Effector memory CD8-positive, alpha-beta T cell (primary cell): ENCODE measurements at regions not wholly inside any gene's neighbourhood (a gene's known extent, or its start where the extent isn't known, plus 50 kb on each side); places are given as distances from the start of the nearest gene placed in this dataset.

Experiments used
- ATAC-seq: fragments of 150-1000 bp; cut with Tn5 transposase; replicated peaks from 2 replicates; pipeline ENCODE4 v1.10.0; 2021; ENCODE audit warnings: mild to moderate bottlenecking, moderate library complexity
- DNase-seq, 3 experiments: peaks; one replicate each; pipeline ENCODE4 v3.0.0; 2021
- H3K27ac Mint-ChIP-seq, 2 donors: one replicate each; pipeline ENCODE4 v1.8.0; 2022; ENCODE audit warnings: mild to moderate bottlenecking in 2 of 2, mixed read lengths in 2 of 2, moderate library complexity in 2 of 2
- H3K27me3 Mint-ChIP-seq, 2 donors: one replicate each; pipeline ENCODE4 v1.8.0; 2022; ENCODE audit warnings: mixed read lengths in 2 of 2
- H3K36me3 Mint-ChIP-seq: one replicate; pipeline ENCODE4 v1.8.0; 2022; ENCODE audit warnings: mild to moderate bottlenecking, moderate library complexity, mixed read lengths; ENCODE audit not compliant: insufficient read depth
- H3K4me1 Mint-ChIP-seq, 2 donors: one replicate each; pipeline ENCODE4 v1.8.0; 2022; ENCODE audit warnings: low read depth in 2 of 2, mixed read lengths in 2 of 2
- H3K4me3 Mint-ChIP-seq, 2 donors: one replicate each; pipeline ENCODE4 v1.8.0; 2022; ENCODE audit warnings: mild to moderate bottlenecking in 2 of 2, mixed read lengths in 2 of 2, moderate library complexity in 2 of 2
- H3K9me3 Mint-ChIP-seq, 2 donors: one replicate each; pipeline ENCODE4 v1.8.0; 2022; ENCODE audit warnings: mixed read lengths in 2 of 2

DNA sequence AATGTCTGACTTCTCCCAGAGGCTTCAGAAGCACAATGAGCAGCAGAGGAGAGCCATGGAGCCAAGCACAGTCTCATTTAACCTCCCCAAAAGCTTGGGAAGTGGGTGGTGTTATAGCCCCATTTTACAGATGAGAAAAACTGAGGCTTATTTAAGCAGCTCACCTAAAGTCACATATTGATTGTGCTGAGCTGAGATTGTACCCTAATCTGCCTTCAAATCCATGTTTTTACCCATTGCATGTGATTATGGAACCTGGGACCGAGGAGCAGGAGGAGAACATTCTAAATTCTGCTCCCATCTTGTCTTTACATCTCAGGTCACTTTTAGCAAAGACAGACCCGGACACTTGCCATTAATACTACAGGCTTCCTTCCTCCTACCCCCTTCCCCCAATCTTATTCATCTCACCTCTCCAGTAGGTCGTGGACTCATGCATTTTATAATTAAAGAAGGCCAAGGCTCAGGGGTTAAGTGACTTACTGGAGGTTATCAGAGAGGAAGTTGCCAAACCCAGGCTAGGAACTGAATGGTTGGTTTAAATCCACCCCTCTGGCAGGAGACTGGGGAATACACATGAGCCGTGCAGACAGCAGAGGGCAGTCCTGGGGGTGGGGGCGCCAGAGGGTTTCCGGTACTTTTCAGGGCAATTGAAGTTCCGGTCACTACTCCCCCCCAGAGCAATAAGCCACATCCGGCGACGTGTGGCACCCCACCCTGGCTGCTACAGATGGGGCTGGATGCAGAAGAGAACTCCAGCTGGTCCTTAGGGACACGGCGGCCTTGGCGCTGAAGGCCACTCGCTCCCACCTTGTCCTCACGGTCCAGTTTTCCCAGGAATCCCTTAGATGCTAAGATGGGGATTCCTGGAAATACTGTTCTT lies 51.0 kb upstream of the IL17B start:
- H3K36me3 Mint-ChIP-seq, result no peaks in the 10 kb centered on the region
- H3K4me3 Mint-ChIP-seq, result no peak overlapping the region
- no peaks in the 10 kb centered on the region for H3K9me3 Mint-ChIP-seq
- peaks cover 0 to 4% of the 10 kb centered on the region in 2 donors for H3K4me1 Mint-ChIP-seq
- ATAC-seq (no peak), DNase-seq (no peak)
- H3K27me3 Mint-ChIP-seq, result peaks cover 7 to 11% of the 10 kb centered on the region in 2 donors
- no peak overlapping the region for H3K27ac Mint-ChIP-seq
